HEK293T (cell line): ENCODE measurements at regions not wholly inside any gene's neighbourhood (a gene's known extent, or its start where the extent isn't known, plus 50 kb on each side); places are given as distances from the start of the nearest gene placed in this dataset.

Experiments used
- ARNT ChIP-seq: fragments of 450-650 bp; IDR thresholded peaks from 2 replicates; pipeline ENCODE4 v1.6.1; 2017; ENCODE audit warnings: mild to moderate bottlenecking
- BHLHE40 ChIP-seq: fragments of 450-650 bp; IDR thresholded peaks from 2 replicates; pipeline ENCODE4 v1.6.1; 2016; ENCODE audit warnings: mild to moderate bottlenecking, moderate library complexity, borderline replicate concordance
- ELF4 ChIP-seq: fragments of 450-650 bp; IDR thresholded peaks from 2 replicates; pipeline ENCODE4 v1.6.1; 2017; ENCODE audit warnings: antibody characterized with exemption
- FOXA1 ChIP-seq: fragments of 450-650 bp; IDR thresholded peaks from 2 replicates; pipeline ENCODE4 v1.6.1; 2016; ENCODE audit warnings: mild to moderate bottlenecking
- HDGF ChIP-seq: fragments of 450-650 bp; IDR thresholded peaks from 2 replicates; pipeline ENCODE4 v1.6.1; 2017; ENCODE audit warnings: antibody characterized with exemption, borderline replicate concordance
- L3MBTL2 ChIP-seq: fragments of 450-650 bp; conservative IDR thresholded peaks from 2 replicates; pipeline ENCODE4 v1.6.1; 2016; ENCODE audit warnings: mild to moderate bottlenecking
- SP1 ChIP-seq: fragments of 450-650 bp; IDR thresholded peaks from 2 replicates; pipeline ENCODE4 v1.6.1; 2017
- SUZ12 ChIP-seq: fragments of 450-650 bp; IDR thresholded peaks from 2 replicates; pipeline ENCODE4 v1.6.1; 2016; ENCODE audit warnings: mild to moderate bottlenecking
- TARDBP ChIP-seq: fragments of 450-650 bp; IDR thresholded peaks from 2 replicates; pipeline ENCODE4 v1.6.1; 2016
- TF ChIP-seq, protein P1 (sequence below): fragments of 450-650 bp; IDR thresholded peaks from 2 replicates; pipeline ENCODE4 v1.6.1; 2016

DNA sequence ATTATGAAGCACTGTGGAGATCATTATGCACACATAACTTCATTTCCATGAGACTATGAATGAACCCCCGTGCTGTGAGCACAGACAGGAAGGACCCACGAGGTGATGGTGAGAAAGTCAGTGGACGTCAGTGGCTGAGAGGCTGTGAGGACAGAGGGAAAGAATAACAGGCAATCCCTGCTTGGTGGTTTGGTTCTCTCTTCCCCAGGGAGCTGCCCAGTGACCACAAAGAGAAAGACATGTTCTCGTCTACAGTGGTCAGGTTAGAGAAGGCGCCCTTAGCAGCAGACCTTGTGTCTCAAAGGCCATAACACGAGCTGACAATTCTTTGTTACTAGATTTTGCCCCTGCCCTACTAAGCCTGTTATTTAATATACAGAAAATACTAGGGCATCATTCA lies 609.2 kb downstream of the TOX3 start:
- TF ChIP-seq SP1: no peak
- TF ChIP-seq BHLHE40: no peak
- TF ChIP-seq L3MBTL2: no peak
- TF ChIP-seq HDGF: no peak
- no peak for TF ChIP-seq ELF4
- TF ChIP-seq ARNT: no peak
- no peak for TF ChIP-seq TARDBP
- TF ChIP-seq SUZ12: no peak
- no peak for TF ChIP-seq FOXA1
- TF ChIP-seq, protein P1, sequence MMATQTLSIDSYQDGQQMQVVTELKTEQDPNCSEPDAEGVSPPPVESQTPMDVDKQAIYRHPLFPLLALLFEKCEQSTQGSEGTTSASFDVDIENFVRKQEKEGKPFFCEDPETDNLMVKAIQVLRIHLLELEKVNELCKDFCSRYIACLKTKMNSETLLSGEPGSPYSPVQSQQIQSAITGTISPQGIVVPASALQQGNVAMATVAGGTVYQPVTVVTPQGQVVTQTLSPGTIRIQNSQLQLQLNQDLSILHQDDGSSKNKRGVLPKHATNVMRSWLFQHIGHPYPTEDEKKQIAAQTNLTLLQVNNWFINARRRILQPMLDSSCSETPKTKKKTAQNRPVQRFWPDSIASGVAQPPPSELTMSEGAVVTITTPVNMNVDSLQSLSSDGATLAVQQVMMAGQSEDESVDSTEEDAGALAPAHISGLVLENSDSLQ: no peak
